Neural crest cell (in vitro differentiated cells): ENCODE measurements at regions not wholly inside any gene's neighbourhood (a gene's known extent, or its start where the extent isn't known, plus 50 kb on each side); places are given as distances from the start of the nearest gene placed in this dataset.

Experiments used
- DNase-seq: peaks from one replicate; pipeline ENCODE4 v3.0.0; 2021; ENCODE audit warnings: low read depth, mixed read lengths, low spot score
- H3K27ac Mint-ChIP-seq: one replicate; pipeline ENCODE4 v1.8.0; 2021; ENCODE audit warnings: mild to moderate bottlenecking, mixed read lengths; ENCODE audit not compliant: unreplicated experiment
- H3K27me3 Mint-ChIP-seq: 2 replicates; pipeline ENCODE4 v1.8.0; 2021; ENCODE audit warnings: low read depth, mild to moderate bottlenecking, mixed read lengths
- H3K36me3 Mint-ChIP-seq: 2 replicates; pipeline ENCODE4 v1.8.0; 2021; ENCODE audit warnings: low read depth, mild to moderate bottlenecking, mixed read lengths
- H3K4me1 Mint-ChIP-seq: 2 replicates; pipeline ENCODE4 v1.8.0; 2021; ENCODE audit warnings: mixed read lengths
- H3K4me3 Mint-ChIP-seq: one replicate; pipeline ENCODE4 v1.8.0; 2021; ENCODE audit warnings: mild to moderate bottlenecking, mixed read lengths
- H3K9me3 Mint-ChIP-seq: 2 replicates; pipeline ENCODE4 v1.8.0; 2021; ENCODE audit warnings: mixed read lengths
- TF ChIP-seq, protein P1 (sequence below): fragments of 200-600 bp; sonication (generic); conservative IDR thresholded peaks from 2 replicates; pipeline ENCODE4 v1.5.0; 2021; ENCODE audit warnings: antibody characterized with exemption, mild to moderate bottlenecking

DNA sequence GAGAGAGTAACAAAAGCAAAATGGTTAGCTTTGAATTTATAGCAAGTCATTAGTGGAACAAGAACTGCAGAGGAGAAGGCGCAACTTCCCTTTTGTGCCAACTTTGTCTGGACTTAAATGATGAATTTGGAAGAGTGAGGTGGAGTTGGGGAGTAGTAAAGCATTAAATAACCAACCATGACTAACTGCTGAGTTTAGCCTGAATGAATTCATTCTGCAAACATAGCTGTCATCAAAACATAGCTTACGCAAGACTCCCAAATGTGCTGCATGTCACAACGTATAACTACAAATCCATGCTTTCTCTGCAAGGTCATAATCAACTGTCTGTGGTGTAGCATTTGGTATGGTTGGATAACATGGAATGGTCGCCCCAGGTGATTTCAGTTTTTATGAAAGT, 75.9 kb upstream of the RPL34 start:
- Mint-ChIP-seq H3K36me3 (peaks cover 8% of the 10 kb centered on the region), H3K4me3 (no peak overlapping the region), H3K4me1 (peaks cover 10% of the 10 kb centered on the region), H3K27me3 (no peaks in the 10 kb centered on the region), H3K9me3 (peaks cover 13% of the 10 kb centered on the region), H3K27ac (no peak overlapping the region)
- TF ChIP-seq, protein P1, sequence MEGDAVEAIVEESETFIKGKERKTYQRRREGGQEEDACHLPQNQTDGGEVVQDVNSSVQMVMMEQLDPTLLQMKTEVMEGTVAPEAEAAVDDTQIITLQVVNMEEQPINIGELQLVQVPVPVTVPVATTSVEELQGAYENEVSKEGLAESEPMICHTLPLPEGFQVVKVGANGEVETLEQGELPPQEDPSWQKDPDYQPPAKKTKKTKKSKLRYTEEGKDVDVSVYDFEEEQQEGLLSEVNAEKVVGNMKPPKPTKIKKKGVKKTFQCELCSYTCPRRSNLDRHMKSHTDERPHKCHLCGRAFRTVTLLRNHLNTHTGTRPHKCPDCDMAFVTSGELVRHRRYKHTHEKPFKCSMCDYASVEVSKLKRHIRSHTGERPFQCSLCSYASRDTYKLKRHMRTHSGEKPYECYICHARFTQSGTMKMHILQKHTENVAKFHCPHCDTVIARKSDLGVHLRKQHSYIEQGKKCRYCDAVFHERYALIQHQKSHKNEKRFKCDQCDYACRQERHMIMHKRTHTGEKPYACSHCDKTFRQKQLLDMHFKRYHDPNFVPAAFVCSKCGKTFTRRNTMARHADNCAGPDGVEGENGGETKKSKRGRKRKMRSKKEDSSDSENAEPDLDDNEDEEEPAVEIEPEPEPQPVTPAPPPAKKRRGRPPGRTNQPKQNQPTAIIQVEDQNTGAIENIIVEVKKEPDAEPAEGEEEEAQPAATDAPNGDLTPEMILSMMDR, result no peak
- no peak for DNase-seq

DNA sequence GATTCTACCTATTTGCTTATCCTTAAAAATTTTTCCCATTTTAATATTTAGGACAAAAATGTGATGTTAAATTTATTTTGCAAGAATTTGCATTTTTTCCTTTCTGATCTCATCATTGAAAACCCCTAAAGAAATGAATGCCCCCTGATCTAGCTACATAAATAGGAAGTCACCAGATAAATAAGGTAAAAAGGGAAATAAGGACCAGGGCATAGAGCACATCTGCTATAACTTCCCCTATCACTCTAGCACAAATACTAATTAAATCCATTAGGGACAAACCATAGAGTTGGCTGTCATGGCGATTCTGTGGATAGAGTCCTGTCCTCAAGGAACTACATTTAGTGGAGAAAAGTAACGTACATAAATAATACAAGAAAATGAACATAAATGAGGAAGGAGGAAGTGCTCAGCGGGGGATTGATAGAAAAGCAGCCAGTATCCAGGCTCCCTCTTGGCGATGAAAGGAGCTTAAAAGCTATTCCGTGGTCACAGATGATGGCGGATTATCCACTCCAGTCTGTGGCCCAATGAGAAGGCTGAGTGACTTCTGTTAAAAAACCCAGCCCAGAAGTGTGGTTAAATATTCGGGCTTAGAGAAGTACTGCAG, 76.9 kb upstream of the RPL34 start:
- Mint-ChIP-seq H3K36me3 (peaks cover 8% of the 10 kb centered on the region), H3K27ac (no peak overlapping the region), H3K9me3 (peaks cover 9% of the 10 kb centered on the region), H3K4me1 (peaks cover 14% of the 10 kb centered on the region), H3K4me3 (no peak overlapping the region), H3K27me3 (no peaks in the 10 kb centered on the region)
- TF ChIP-seq, protein P1, result no peak
- no peak for DNase-seq

GRCh38 chr4:108540536-108540935, 79.8 kb upstream of the RPL34 start:
- no peaks in the 10 kb centered on the region for H3K36me3 Mint-ChIP-seq
- TF ChIP-seq, protein P1, result no peak

GRCh38 chr4:108536577-108536976, 83.8 kb upstream of the RPL34 start:
- Mint-ChIP-seq H3K4me1 (peaks cover 34% of the 10 kb centered on the region), H3K27me3 (no peaks in the 10 kb centered on the region), H3K36me3 (no peaks in the 10 kb centered on the region), H3K27ac (no peak overlapping the region), H3K4me3 (no peak overlapping the region), H3K9me3 (no peaks in the 10 kb centered on the region)
- no peak for DNase-seq
- TF ChIP-seq, protein P1, result no peak

More at GRCh38 chr4:108540536-108540935, 79.8 kb upstream of the RPL34 start:
- H3K4me3 Mint-ChIP-seq, result no peak overlapping the region
- H3K27me3 Mint-ChIP-seq, result no peaks in the 10 kb centered on the region
- peaks cover 3% of the 10 kb centered on the region for H3K9me3 Mint-ChIP-seq
- no peak overlapping the region for H3K27ac Mint-ChIP-seq
- H3K4me1 Mint-ChIP-seq, result peaks cover 14% of the 10 kb centered on the region
- DNase-seq, result no peak

GRCh38 chr4:108535757-108536156, 84.6 kb upstream of the RPL34 start:
- no peaks in the 10 kb centered on the region for H3K27me3 Mint-ChIP-seq
- no peaks in the 10 kb centered on the region for H3K36me3 Mint-ChIP-seq
- no peak overlapping the region for H3K4me3 Mint-ChIP-seq
- H3K4me1 Mint-ChIP-seq, result peaks cover 39% of the 10 kb centered on the region
- no peak for DNase-seq
- H3K9me3 Mint-ChIP-seq, result no peaks in the 10 kb centered on the region
- H3K27ac Mint-ChIP-seq, result no peak overlapping the region
- TF ChIP-seq, protein P1, result no peak
